OCI-LY3 (cell line): ENCODE measurements at regions not wholly inside any gene's neighbourhood (a gene's known extent, or its start where the extent isn't known, plus 50 kb on each side); places are given as distances from the start of the nearest gene placed in this dataset.
"Not testable (repeated sequence)": the region's sequence is repeated elsewhere in the genome, so short reads cannot be mapped to it uniquely, and the experiment has no call there.

ENCODE experiments used
- EZH2phosphoT487 ChIP-seq: fragments of 200-600 bp; shearing (Covaris generic); IDR thresholded peaks from 2 replicates; pipeline ENCODE4 v1.6.1; 2018; ENCODE audit warnings: antibody characterized with exemption, mixed run types, low read depth
- TF ChIP-seq, protein P1 (sequence below): fragments of 200-600, 300-600 bp; sonication (generic); IDR thresholded peaks from 2 replicates; pipeline ENCODE4 v1.5.1; 2014; ENCODE audit warnings: antibody characterized with exemption, low read length, low read depth

DNA sequence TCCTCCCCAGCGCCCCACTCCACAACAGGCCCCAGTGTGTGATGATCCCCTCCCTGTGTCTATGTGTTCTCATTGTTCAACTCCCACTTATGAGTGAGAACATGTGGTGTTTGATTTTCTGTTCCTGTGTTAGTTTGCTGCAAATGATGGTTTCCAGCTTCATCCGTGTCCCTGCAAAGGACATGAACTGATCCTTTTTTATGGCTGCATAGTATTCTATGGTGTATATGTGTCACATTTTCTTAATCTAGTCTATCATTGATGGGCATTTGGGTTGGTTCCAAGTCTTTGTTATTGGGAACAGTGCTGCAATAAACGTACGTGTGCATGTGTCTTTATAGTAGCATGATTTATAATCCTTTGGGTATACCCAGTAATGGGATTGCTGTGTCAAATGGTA, 78.8 kb upstream of the KLF14 start:
- TF ChIP-seq, protein P1, sequence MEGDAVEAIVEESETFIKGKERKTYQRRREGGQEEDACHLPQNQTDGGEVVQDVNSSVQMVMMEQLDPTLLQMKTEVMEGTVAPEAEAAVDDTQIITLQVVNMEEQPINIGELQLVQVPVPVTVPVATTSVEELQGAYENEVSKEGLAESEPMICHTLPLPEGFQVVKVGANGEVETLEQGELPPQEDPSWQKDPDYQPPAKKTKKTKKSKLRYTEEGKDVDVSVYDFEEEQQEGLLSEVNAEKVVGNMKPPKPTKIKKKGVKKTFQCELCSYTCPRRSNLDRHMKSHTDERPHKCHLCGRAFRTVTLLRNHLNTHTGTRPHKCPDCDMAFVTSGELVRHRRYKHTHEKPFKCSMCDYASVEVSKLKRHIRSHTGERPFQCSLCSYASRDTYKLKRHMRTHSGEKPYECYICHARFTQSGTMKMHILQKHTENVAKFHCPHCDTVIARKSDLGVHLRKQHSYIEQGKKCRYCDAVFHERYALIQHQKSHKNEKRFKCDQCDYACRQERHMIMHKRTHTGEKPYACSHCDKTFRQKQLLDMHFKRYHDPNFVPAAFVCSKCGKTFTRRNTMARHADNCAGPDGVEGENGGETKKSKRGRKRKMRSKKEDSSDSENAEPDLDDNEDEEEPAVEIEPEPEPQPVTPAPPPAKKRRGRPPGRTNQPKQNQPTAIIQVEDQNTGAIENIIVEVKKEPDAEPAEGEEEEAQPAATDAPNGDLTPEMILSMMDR, result not testable (repeated sequence)
- not testable (repeated sequence) for TF ChIP-seq EZH2phosphoT487
